ENCODE measurements at regions not wholly inside any gene's neighbourhood (a gene's known extent, or its start where the extent isn't known, plus 50 kb on each side); places are given as distances from the start of the nearest gene placed in this dataset.
"Not testable (repeated sequence)": the region's sequence is repeated elsewhere in the genome, so short reads cannot be mapped to it uniquely, and the experiment has no call there.

DNA sequence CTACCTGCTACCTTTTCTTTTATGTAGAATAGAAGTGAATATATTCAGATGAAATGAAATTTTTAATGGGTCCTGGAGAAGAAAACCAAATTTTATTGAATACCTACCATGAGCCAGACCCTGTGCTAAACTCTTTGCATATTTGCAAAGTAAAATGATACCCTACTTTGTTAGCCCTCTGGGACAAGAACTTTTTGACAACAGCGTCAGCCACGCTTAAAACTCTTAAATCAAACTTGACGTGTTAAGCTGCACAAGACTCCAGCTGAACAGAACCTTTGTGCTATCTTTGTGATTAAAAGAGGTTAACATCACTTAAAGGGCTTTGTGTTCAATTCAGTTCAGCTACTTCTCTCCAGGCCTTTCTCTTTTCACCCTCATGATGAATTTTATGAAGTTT, 316.5 kb downstream of the MEX3B start:
- DNase-seq (ENCODE audit: low read depth in 4 of 4, low spot score in 1 of 4) = no peak

DNA sequence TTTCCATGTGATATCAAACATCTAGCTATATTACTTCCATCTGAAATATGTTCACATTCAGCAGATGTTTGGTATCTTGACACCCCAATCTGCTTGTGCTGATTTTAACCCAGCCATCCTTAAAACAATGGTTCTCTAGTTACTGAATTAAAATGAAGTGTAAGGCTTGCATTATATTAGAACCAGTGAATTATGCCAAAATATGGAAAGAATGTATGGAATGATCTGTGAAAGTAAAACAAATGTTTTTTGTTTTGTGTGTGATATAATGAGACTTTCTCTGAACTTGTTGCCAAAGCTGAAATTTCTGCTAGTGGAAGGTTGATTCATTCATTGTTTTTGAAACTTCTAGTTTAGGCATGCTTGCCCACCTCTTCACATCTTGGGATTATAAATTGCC, 317.1 kb downstream of the MEX3B start:
- no peak for DNase-seq (ENCODE audit: low read depth in 4 of 4, low spot score in 1 of 4)

GRCh38 chr15:81725590-81725989, 320.2 kb downstream of the MEX3B start:
- DNase-seq (ENCODE audit: low read depth in 4 of 4, low spot score in 1 of 4) = no peak

DNA sequence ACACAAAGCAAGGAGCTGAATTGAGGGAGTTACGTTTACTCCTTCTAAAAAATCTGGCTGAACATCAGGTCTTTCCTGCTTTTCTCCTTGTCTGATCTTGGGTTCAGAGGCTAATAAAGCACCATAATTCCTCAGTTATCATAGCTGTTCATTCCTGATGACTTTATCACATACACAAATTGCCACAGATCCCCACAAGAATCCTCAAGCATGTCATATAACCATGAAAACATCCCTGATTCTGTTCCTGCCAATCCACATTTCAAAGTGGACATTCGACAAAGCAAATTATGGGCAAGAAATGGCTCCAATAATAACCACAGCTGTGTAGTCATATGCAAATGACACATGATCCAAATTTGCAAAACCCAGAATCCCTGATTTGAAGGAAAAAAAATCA, 321.3 kb downstream of the MEX3B start:
- DNase-seq (ENCODE audit: low read depth in 4 of 4, low spot score in 1 of 4) = no peak

DNA sequence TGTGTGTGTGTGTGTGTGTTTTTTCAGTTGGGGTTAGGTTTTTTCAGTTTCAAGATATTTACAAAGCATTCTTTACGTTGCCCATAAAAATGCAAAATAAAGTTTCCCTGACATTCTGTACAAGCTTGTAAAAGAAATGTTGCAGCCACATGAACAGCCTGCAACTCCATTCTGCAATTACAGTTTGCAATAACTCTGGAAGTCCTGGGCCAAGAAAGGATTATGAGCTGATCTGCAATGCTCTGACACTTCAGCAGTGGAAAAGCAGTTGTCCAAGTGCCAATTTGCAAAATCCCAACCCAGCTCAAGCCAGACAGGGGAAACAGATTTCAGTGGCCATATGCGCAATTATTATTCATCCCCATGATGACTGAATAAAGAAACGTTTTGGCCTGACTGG, 322.1 kb downstream of the MEX3B start:
- DNase-seq (ENCODE audit: low read depth in 4 of 4, low spot score in 1 of 4) = no peak

GRCh38 chr15:81723113-81723651, 322.6 kb downstream of the MEX3B start:
- DNase-seq (ENCODE audit: low read depth in 4 of 4, low spot score in 1 of 4) = no peak

DNA sequence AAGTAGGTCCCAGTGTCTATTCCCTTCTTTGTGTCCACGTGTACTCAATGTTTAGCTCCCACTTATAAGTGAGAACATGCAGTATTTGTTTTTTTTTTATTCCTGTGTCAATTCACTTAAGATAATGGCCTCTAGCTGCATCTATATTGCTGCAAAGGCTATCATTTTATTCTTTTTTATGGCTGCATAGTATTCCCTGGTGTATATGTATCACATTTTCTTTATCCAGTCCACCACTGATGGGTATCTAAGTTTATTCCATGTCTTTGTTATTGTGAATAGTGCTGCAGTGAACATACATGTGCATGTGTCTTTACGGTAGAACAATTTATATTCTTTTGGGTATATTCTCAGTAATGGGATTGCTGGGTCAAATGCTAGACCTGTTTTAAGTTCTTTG, 329.4 kb downstream of the MEX3B start:
- not testable (repeated sequence) for DNase-seq (ENCODE audit: low read depth in 4 of 4, low spot score in 1 of 4)

DNA sequence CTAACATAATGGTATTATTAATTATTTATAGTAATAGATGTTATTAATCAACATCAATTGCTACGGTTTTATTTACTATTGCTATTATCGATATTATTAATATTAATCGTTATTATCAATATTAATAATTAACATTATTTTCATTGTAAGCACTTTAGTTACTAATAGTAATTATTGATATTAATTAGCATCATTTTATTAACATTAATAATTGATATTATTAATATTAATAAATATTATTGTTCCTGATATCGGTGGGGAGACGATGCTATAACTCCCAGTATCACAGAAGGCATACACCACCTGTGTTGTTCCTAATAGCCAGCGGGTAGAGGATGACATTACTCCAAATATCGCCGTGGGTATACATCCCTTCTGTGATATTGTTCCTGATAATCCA, 335.5 kb downstream of the MEX3B start:
- DNase-seq (ENCODE audit: low read depth in 4 of 4, low spot score in 1 of 4) = no peak

DNA sequence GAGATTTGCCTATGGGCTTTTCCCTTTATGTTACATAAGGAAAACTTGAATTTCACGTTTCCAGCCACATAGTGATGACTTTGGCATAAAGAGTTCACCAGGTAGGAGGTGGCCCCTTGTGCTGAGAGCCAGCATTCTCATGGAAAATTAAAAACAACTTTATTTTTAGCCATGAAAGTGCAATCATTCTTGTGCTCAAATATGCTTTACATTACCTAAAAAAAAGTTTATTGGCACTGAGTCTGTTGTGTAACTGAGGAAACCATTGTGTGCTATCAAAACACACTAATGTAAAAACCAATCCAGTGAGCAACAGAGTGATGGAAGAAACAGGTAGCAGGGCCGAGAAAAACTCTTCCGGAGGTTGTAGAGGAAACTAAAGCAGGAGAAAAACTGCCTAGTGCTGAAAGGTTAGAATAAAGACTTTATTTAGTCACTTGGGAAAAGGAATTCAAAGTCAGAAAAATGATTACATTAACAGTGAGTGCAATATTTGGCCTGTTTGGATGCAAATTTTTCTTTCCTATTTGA, 332.9 kb upstream of the TMC3 start:
- DNase-seq (ENCODE audit: low read depth in 4 of 4, low spot score in 1 of 4) = not testable (repeated sequence)

DNA sequence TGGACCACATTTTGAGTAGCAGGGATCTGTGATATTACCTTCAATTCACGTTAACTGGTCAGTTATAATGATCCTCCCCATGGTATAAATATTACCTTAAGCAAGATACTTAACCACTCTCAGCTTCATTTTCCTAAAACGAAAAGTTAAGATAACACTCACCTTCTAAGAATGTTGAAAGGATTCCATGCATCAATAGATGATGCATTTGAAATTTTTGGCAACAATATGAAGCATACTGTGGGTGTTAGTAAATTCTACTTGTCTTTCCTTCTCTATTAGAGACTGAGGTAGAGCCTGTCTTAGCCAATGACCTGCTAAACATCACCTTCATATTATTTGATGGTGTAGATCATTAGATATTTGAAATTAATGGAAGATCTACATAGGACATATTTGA, 331.7 kb upstream of the TMC3 start:
- not testable (repeated sequence) for DNase-seq (ENCODE audit: low read depth in 4 of 4, low spot score in 1 of 4)

GRCh38 chr15:81686021-81686420, 312.0 kb upstream of the TMC3 start:
- no peak for DNase-seq (ENCODE audit: low read depth in 4 of 4, low spot score in 1 of 4)

DNA sequence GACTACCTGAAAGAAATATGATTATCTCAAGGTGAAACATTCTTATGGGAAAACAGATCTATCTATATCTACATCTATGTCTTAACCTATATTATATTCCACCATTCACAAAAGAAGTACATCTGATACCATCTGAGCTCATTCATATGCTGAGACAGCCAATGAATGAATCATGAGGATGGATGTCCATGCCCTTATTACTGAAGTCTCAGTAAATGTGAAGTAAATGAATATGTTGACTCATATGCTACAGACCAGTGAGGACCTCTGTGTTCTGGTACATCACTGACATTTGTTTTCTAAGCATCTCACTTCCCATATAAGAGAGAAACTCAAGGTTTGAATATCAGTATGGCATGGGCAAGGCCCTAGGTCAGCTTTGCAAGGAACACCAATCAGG, 311.2 kb upstream of the TMC3 start:
- DNase-seq (ENCODE audit: low read depth in 4 of 4, low spot score in 1 of 4) = no peak

- no peak for DNase-seq (ENCODE audit: low read depth in 4 of 4, low spot score in 1 of 4)
These were observed 306.8 kb upstream of the TMC3 start for GRCh38 chr15:81680829-81681228.

DNA sequence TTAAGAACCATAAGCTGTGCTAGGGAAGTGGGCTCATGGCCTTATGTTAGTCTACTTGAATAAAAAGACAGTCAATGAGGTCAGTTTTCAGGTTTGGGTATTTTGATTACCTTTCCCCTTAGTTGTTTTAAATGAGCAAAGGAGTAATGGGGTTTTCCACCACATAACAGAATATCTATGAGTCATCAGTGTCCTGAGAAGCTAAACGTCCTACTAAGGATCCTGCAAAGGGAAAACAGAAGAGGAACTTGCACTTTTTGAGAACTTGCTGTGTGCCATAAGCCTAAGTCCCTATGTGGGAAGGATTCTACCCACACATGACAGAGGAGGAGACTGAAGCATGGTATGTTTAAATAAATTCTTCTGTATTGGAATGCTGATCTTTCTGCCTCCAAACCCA, 292.8 kb upstream of the TMC3 start:
- DNase-seq (ENCODE audit: low read depth in 4 of 4, low spot score in 1 of 4) = no peak

GRCh38 chr15:81660976-81661375, 287.0 kb upstream of the TMC3 start:
- no peak for DNase-seq (ENCODE audit: low read depth in 4 of 4, low spot score in 1 of 4)

DNA sequence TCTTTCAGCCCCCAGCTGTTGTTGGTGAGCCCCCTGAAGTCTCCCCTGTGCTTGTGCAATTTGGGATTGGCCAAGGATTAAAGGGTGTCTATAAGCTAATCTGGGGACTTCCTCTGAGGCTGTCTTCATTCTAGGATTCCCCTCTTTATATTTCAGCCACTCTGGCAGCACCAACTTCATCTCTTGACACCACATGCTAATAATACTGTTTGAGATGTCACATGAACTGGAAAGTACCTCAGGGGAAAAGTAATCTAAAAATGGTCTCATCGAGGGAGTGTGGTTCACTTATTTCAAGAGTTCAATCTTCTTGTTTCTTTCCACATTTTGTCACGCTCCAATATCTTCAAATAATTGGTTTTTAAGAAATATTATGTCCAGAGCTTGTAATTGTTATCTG, 279.2 kb upstream of the TMC3 start:
- no peak for DNase-seq (ENCODE audit: low read depth in 4 of 4, low spot score in 1 of 4)

DNA sequence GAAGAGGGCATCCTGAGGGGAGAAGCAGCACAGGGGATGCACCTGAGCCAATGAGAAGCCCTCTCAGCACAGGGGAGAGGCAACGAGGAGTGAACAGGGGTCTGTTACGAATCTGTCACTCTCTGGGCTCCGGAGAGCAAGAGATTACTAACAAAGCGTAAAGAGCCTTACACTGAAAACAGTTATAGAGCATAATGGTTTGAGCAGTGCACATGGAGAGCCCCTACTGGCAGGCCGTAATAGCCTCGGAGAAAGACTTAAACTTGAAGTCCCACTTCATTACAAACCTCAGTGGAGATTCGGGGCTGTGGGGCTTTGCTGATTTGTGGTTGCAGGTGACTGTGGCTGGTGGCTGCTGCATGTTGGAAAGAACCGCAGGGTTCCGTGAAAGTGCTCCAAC, 271.5 kb upstream of the TMC3 start:
- DNase-seq (ENCODE audit: low read depth in 4 of 4, low spot score in 1 of 4) = no peak

- DNase-seq (ENCODE audit: low read depth in 4 of 4, low spot score in 1 of 4) = no peak
These were observed 269.8 kb upstream of the TMC3 start for GRCh38 chr15:81643771-81644170.

DNA sequence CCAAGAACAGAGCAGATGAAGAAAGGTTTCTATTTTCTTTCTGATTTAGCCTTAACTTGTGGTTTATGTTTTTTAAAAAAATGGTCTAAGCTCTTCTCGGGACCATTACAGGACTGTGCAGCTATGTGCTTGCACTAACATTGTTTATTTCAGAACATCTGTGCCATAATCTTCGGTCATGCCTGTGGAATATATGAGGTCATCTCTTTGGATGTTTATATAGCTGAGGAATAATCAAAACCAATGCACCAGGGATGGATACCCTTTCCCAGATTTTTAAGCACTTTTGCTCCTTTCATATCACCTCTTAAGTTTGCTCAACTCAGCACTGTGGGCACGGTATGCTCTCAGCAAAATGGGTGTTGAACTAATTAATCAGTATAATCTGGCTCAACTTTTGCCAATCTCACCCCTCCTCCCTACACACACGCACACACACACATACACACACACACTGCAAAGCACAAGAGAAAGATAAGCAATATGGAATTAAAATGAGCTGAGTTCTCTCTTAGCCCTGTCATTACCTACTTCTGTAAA, 268.5 kb upstream of the TMC3 start:
- DNase-seq (ENCODE audit: low read depth in 4 of 4, low spot score in 1 of 4) = no peak

- DNase-seq (ENCODE audit: low read depth in 4 of 4, low spot score in 1 of 4) = not testable (repeated sequence)
These were observed 262.1 kb upstream of the TMC3 start for GRCh38 chr15:81636064-81636463.

DNA sequence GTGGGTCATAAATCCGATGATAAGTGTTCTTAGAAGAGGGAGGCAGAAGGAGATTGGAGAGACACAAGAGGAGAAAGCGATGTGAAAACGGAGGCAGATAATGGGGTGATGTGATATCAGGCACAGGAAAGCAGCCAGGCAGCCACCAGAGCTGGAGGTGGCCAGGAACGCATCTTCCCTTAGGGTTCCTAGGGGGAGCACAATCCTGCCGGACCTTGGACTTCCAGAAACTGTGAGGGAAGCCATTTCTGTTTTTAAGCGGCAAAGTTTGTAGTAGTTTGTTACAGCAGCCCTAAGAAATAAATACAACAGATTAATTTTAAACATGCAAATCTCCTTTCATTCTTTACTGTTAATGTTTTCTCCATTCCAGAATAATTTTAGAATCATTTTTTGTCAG, 259.9 kb upstream of the TMC3 start:
- DNase-seq (ENCODE audit: low read depth in 4 of 4, low spot score in 1 of 4) = no peak

GRCh38 chr15:81625896-81626295, 251.9 kb upstream of the TMC3 start:
- DNase-seq (ENCODE audit: low read depth in 4 of 4, low spot score in 1 of 4) = no peak

- no peak for DNase-seq (ENCODE audit: low read depth in 4 of 4, low spot score in 1 of 4)
These were observed 245.0 kb upstream of the TMC3 start for GRCh38 chr15:81619002-81619401.
